HCT116 (cell line): ENCODE measurements at regions not wholly inside any gene's neighbourhood (a gene's known extent, or its start where the extent isn't known, plus 50 kb on each side); places are given as distances from the start of the nearest gene placed in this dataset.

ENCODE experiments used
- POLR2AphosphoS5 ChIP-seq: IDR thresholded peaks from 2 replicates; pipeline ENCODE4 v1.6.1; 2011; ENCODE audit warnings: mild to moderate bottlenecking, low read depth, low read length, moderate library complexity
- TF ChIP-seq, protein P1 (sequence below): IDR thresholded peaks from 2 replicates; pipeline ENCODE4 v1.6.1; 2011; ENCODE audit warnings: mild to moderate bottlenecking, low read length, moderate library complexity; ENCODE audit not compliant: insufficient replicate concordance; ENCODE audit errors: extremely low read depth

DNA sequence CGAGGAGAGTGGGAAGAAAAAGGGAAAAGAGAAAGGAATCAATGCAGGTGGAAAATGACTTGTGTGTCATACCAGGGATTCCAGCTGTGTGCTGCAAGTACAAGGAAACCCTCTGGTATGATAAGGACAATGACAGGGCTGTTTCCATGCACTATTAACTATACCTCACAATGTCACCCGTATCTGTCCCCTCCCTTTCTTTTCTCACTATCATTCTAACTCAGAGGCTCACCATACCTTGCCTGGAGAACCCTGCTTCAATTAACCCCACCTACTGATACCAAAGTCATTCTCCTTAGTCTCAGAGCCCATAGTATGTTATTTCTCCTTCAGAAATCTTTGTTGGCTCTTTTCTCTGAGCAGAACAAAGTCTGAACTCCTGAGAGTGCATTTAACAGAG is 236.2 kb upstream of the NREP start:
- TF ChIP-seq, protein P1, sequence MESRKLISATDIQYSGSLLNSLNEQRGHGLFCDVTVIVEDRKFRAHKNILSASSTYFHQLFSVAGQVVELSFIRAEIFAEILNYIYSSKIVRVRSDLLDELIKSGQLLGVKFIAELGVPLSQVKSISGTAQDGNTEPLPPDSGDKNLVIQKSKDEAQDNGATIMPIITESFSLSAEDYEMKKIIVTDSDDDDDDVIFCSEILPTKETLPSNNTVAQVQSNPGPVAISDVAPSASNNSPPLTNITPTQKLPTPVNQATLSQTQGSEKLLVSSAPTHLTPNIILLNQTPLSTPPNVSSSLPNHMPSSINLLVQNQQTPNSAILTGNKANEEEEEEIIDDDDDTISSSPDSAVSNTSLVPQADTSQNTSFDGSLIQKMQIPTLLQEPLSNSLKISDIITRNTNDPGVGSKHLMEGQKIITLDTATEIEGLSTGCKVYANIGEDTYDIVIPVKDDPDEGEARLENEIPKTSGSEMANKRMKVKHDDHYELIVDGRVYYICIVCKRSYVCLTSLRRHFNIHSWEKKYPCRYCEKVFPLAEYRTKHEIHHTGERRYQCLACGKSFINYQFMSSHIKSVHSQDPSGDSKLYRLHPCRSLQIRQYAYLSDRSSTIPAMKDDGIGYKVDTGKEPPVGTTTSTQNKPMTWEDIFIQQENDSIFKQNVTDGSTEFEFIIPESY, result no peak
- no peak for TF ChIP-seq POLR2AphosphoS5
